Suprapubic skin (tissue), 4 donors: ENCODE measurements at regions not wholly inside any gene's neighbourhood (a gene's known extent, or its start where the extent isn't known, plus 50 kb on each side); places are given as distances from the start of the nearest gene placed in this dataset.

ENCODE experiments used
- EP300 ChIP-seq: sonication (generic); formaldehyde crosslinking; IDR thresholded peaks from one replicate; pipeline ENCODE4 v1.6.1; 2017; ENCODE audit warnings: antibody characterized with exemption
- POLR2A ChIP-seq, 2 donors: fragments of 450-650 bp; IDR thresholded peaks; one replicate each; pipeline ENCODE4 v1.6.1; 2017; ENCODE audit warnings: antibody characterized with exemption in 2 of 2, mild to moderate bottlenecking in 2 of 2, moderate library complexity in 2 of 2
- POLR2AphosphoS5 ChIP-seq, 3 donors: sonication (generic); formaldehyde crosslinking; IDR thresholded peaks; one replicate each; pipeline ENCODE4 v1.6.1; 2017; ENCODE audit warnings: antibody characterized with exemption in 3 of 3
- TF ChIP-seq, protein P1 (sequence below), 2 donors: fragments of 200-600 bp in 1 of 2; fragments of 450-650 bp in 1 of 2; sonication (generic) in 1 of 2; IDR thresholded peaks; one replicate each; pipeline ENCODE4 v1.5.1; 2016 to 2019; ENCODE audit warnings: antibody characterized with exemption in 2 of 2, mild to moderate bottlenecking in 1 of 2, moderate library complexity in 1 of 2

DNA sequence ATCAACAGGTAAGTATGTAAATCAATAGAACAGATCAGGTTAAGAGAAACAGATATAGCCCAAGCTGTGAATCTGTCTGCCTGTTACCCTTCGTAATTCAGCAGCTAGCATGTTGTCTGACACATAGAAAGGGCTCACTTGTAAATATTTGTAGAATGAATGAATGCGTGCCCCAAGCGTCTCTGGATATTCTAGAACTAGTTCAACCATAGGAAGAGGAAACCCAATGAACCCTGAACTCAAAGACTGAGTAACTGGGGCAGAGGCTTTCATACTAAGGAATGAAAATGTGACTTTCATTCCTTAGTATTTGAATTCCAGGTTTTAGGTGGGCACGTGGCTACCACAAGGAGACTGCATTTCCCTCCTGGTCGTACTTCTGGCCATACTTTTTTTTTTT lies 60.1 kb upstream of the SMYD2 start:
- TF ChIP-seq, protein P1, sequence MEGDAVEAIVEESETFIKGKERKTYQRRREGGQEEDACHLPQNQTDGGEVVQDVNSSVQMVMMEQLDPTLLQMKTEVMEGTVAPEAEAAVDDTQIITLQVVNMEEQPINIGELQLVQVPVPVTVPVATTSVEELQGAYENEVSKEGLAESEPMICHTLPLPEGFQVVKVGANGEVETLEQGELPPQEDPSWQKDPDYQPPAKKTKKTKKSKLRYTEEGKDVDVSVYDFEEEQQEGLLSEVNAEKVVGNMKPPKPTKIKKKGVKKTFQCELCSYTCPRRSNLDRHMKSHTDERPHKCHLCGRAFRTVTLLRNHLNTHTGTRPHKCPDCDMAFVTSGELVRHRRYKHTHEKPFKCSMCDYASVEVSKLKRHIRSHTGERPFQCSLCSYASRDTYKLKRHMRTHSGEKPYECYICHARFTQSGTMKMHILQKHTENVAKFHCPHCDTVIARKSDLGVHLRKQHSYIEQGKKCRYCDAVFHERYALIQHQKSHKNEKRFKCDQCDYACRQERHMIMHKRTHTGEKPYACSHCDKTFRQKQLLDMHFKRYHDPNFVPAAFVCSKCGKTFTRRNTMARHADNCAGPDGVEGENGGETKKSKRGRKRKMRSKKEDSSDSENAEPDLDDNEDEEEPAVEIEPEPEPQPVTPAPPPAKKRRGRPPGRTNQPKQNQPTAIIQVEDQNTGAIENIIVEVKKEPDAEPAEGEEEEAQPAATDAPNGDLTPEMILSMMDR (IDR thresholded peaks at IDR 0.05): no peak
- TF ChIP-seq EP300 (no peak), POLR2AphosphoS5 (IDR thresholded peaks at IDR 0.05) (no peak), POLR2A (IDR thresholded peaks at IDR 0.05) (no peak)
